ENCODE measurements at regions not wholly inside any gene's neighbourhood (a gene's known extent, or its start where the extent isn't known, plus 50 kb on each side); places are given as distances from the start of the nearest gene placed in this dataset.

DNA sequence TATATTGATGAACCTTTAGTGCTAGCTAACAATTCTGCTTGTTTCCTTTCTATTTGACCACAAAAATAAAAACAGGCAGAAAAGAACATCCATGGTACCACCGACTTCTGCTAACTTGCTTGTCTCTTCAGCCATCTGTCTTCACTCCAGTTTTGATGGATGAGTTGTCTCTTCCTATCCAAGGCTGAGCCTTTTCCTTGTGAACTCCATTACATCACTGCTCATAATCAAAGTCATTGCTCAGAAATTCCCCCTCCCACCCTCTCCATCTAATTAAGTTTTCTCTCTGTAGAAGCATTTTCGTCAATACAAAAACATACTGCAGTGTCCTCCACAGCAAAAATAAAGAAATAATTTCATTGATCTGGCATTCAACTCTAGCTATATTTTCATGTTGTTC, 184.4 kb downstream of the SPCS3 start:
- Histone ChIP-seq H3K4me3 (ENCODE audit: low read length) (no peak overlapping the region), H2AFZ (ENCODE audit: low read length) (no peak overlapping the region)

GRCh38 chr4:176507845-176508533, 188.2 kb downstream of the SPCS3 start:
- H3K4me2 ChIP-seq (ENCODE audit: low read depth, low read length): no peak overlapping the region

More for the DNA sequence above, 184.4 kb downstream of the SPCS3 start:
- H3K9ac ChIP-seq (ENCODE audit: low read length): no peak overlapping the region
- H3K27ac ChIP-seq (ENCODE audit: low read length): no peak overlapping the region
- H3K9me3 ChIP-seq (replicated peaks; ENCODE audit: insufficient read depth, low read length): no peaks in the 10 kb centered on the region
- no peak overlapping the region for H3K4me2 ChIP-seq (ENCODE audit: low read depth, low read length)
- no peaks in the 10 kb centered on the region for H3K9me2 ChIP-seq (replicated peaks; ENCODE audit: insufficient read depth, low read length)
- no peaks in the 10 kb centered on the region for H4K20me1 ChIP-seq (ENCODE audit: insufficient read depth, low read length)
- TF ChIP-seq CTCF (IDR thresholded peaks at IDR 0.05; ENCODE audit: low read length) (no peak), EZH2 (optimal IDR thresholded peaks at IDR 0.05; ENCODE audit: low read depth, low read length) (no peak), EZH2phosphoT487 (IDR thresholded peaks at IDR 0.05; ENCODE audit: low read length) (no peak)
- H3K36me3 ChIP-seq (replicated peaks; ENCODE audit: insufficient read depth, low read length): no peaks in the 10 kb centered on the region
- no peaks in the 10 kb centered on the region for H3K4me1 ChIP-seq (ENCODE audit: low read length)
- no peaks in the 10 kb centered on the region for H3K79me2 ChIP-seq (ENCODE audit: low read length)
- H3F3A ChIP-seq (ENCODE audit: insufficient read depth, low read length): no peaks in the 10 kb centered on the region
- DNase-seq: no peak
- H3K27me3 ChIP-seq (replicated peaks; ENCODE audit: insufficient read depth, low read length): no peaks in the 10 kb centered on the region

DNA sequence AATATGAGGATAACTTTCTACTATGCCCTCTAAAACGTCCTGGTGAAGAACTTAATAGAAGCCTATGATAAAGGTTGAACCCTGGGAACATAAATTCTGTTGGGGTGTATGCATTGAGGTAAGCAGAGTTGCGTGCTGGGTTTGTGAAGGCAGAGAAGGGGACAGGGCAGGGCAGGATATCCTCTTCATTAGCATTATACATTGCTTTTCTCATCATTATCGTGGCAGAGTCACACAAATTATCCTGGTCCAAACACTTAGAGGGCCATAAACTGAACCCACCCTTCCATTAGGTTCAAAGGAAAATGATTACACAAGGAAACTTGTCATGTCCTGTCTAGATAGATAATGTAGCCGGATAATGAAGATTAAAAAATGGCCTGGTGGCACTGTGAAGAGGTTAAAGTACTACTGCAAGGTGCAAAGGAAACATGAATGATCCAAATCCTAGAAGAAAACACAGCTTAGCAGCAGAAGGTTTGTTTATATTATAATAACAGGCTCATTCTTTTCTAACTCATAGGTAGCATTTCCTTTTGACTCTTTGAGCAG, 189.1 kb downstream of the SPCS3 start:
- H2AFZ ChIP-seq (ENCODE audit: low read length): no peak overlapping the region
- H3K4me3 ChIP-seq (ENCODE audit: low read length): no peak overlapping the region
- H3K4me2 ChIP-seq (ENCODE audit: low read depth, low read length): no peak overlapping the region
- H3K9me3 ChIP-seq (replicated peaks; ENCODE audit: insufficient read depth, low read length): no peaks in the 10 kb centered on the region
- H4K20me1 ChIP-seq (ENCODE audit: insufficient read depth, low read length): no peaks in the 10 kb centered on the region
- no peaks in the 10 kb centered on the region for H3K9me2 ChIP-seq (replicated peaks; ENCODE audit: insufficient read depth, low read length)
- TF ChIP-seq CTCF (IDR thresholded peaks at IDR 0.05; ENCODE audit: low read length) (no peak), EZH2phosphoT487 (IDR thresholded peaks at IDR 0.05; ENCODE audit: low read length) (no peak), EZH2 (optimal IDR thresholded peaks at IDR 0.05; ENCODE audit: low read depth, low read length) (no peak)
- no peaks in the 10 kb centered on the region for H3K27me3 ChIP-seq (replicated peaks; ENCODE audit: insufficient read depth, low read length)
- H3K9ac ChIP-seq (ENCODE audit: low read length): no peak overlapping the region
- no peak for DNase-seq
- no peaks in the 10 kb centered on the region for H3F3A ChIP-seq (ENCODE audit: insufficient read depth, low read length)
- H3K27ac ChIP-seq (ENCODE audit: low read length): no peak overlapping the region
- no peaks in the 10 kb centered on the region for H3K4me1 ChIP-seq (ENCODE audit: low read length)
- no peaks in the 10 kb centered on the region for H3K36me3 ChIP-seq (replicated peaks; ENCODE audit: insufficient read depth, low read length)
- H3K79me2 ChIP-seq (ENCODE audit: low read length): no peaks in the 10 kb centered on the region

More at GRCh38 chr4:176507845-176508533, 188.2 kb downstream of the SPCS3 start:
- Histone ChIP-seq H3K9ac (ENCODE audit: low read length) (no peak overlapping the region), H3F3A (ENCODE audit: insufficient read depth, low read length) (no peaks in the 10 kb centered on the region), H3K27ac (ENCODE audit: low read length) (no peak overlapping the region), H3K4me3 (ENCODE audit: low read length) (no peak overlapping the region), H4K20me1 (ENCODE audit: insufficient read depth, low read length) (no peaks in the 10 kb centered on the region), H3K27me3 (replicated peaks; ENCODE audit: insufficient read depth, low read length) (no peaks in the 10 kb centered on the region), H3K36me3 (replicated peaks; ENCODE audit: insufficient read depth, low read length) (no peaks in the 10 kb centered on the region), H3K4me1 (ENCODE audit: low read length) (no peaks in the 10 kb centered on the region), H3K79me2 (ENCODE audit: low read length) (no peaks in the 10 kb centered on the region), H3K9me2 (replicated peaks; ENCODE audit: insufficient read depth, low read length) (no peaks in the 10 kb centered on the region), H2AFZ (ENCODE audit: low read length) (no peak overlapping the region), H3K9me3 (replicated peaks; ENCODE audit: insufficient read depth, low read length) (no peaks in the 10 kb centered on the region)
- no peak for DNase-seq
- TF ChIP-seq CTCF (IDR thresholded peaks at IDR 0.05; ENCODE audit: low read length): no peak
- no peak for TF ChIP-seq EZH2 (optimal IDR thresholded peaks at IDR 0.05; ENCODE audit: low read depth, low read length)
- no peak for TF ChIP-seq EZH2phosphoT487 (IDR thresholded peaks at IDR 0.05; ENCODE audit: low read length)
